ENCODE measurements at regions not wholly inside any gene's neighbourhood (a gene's known extent, or its start where the extent isn't known, plus 50 kb on each side); places are given as distances from the start of the nearest gene placed in this dataset.

DNA sequence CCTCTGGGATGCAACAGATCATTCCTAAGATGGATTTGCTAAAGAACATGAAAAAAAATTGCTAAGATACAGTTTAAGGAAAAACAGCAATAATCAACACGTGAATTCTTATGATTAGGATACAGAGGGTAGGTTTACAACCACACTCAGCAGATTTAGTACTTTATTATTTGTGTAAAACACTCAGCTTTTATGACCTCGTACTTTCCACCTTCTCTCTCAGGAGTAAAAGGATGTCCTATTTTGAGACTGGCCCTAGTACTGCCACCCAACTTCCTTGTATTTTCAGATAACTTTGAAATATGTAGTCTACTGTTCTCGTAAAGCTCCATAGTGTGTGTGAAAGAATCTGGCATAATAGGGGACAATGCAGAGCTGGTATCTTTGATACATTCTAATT is 186.1 kb downstream of the ARL4A start:
- TF ChIP-seq, protein P1, sequence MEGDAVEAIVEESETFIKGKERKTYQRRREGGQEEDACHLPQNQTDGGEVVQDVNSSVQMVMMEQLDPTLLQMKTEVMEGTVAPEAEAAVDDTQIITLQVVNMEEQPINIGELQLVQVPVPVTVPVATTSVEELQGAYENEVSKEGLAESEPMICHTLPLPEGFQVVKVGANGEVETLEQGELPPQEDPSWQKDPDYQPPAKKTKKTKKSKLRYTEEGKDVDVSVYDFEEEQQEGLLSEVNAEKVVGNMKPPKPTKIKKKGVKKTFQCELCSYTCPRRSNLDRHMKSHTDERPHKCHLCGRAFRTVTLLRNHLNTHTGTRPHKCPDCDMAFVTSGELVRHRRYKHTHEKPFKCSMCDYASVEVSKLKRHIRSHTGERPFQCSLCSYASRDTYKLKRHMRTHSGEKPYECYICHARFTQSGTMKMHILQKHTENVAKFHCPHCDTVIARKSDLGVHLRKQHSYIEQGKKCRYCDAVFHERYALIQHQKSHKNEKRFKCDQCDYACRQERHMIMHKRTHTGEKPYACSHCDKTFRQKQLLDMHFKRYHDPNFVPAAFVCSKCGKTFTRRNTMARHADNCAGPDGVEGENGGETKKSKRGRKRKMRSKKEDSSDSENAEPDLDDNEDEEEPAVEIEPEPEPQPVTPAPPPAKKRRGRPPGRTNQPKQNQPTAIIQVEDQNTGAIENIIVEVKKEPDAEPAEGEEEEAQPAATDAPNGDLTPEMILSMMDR (IDR thresholded peaks at IDR 0.05; ENCODE audit: borderline replicate concordance, extremely low read depth, low read length, poor library complexity, severe bottlenecking) = no peak
- TF ChIP-seq EZH2 (IDR thresholded peaks at IDR 0.05; ENCODE audit: borderline replicate concordance, low read depth, low read length, severe bottlenecking) = no peak

Measured in DND-41 (cell line).